ENCODE measurements at regions not wholly inside any gene's neighbourhood (a gene's known extent, or its start where the extent isn't known, plus 50 kb on each side); places are given as distances from the start of the nearest gene placed in this dataset.

DNA sequence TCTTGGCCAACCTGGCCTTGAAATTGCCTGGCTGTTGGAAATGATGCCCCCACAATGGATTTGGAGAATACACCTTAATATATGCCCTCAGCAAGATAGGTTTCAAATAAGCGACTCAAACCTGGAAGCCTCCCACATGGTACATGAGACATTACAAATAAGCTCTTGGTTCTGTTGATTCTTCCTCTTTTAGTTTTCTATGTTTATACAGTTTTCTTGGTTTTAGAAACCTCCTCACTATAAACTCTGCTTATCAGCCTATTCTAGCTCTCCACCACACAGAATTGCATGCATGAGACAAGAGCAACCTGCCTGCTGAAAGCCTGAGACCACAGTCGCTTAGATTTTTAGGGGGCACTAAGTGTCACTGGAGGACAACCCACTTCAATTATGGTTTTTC is 108.8 kb upstream of the PREP start:
- Histone ChIP-seq H3K27ac (ENCODE audit: extremely low read depth, low read depth, low read length) (no peak overlapping the region), H3K36me3 (ENCODE audit: control insufficient read depth in 2 of 2, insufficient read depth in 1 of 2, low read length in 2 of 2) (no peaks in the 10 kb centered on the region), H3K9me3 (ENCODE audit: control insufficient read depth, insufficient read depth, low read depth, low read length) (no peaks in the 10 kb centered on the region), H3K4me1 (ENCODE audit: control insufficient read depth, insufficient read depth, low read length) (no peaks in the 10 kb centered on the region), H3K4me3 (ENCODE audit: low read depth, low read length) (no peak overlapping the region)
- POLR2A ChIA-PET: no interaction called here
- CTCF ChIA-PET: interaction anchor here (1.3 to 1.6 kb wide), 3 partner anchors 14 to 712 kb away, joined by 3 to 5 read pairs (median 3); no protein-coding TSS in a partner anchor
- TF ChIP-seq ZNF19 (tag by site-specific recombination; IDR thresholded peaks at IDR 0.05; ENCODE audit: low read depth) (no peak), ZNF501 (tag by site-specific recombination; IDR thresholded peaks at IDR 0.05) (no peak), ZNF529 (tag by site-specific recombination; IDR thresholded peaks at IDR 0.05; ENCODE audit: insufficient replicate concordance) (no peak), ZNF792 (tag by site-specific recombination; IDR thresholded peaks at IDR 0.05) (no peak), KLF1 (tag by site-specific recombination; IDR thresholded peaks at IDR 0.05) (no peak), ZNF121 (tag by site-specific recombination; IDR thresholded peaks at IDR 0.05) (no peak), ZNF623 (tag by site-specific recombination; IDR thresholded peaks at IDR 0.05) (no peak), ZNF629 (tag by site-specific recombination; IDR thresholded peaks at IDR 0.05) (no peak), ZNF324 (tag by site-specific recombination; IDR thresholded peaks at IDR 0.05) (no peak), ZNF426 (tag by site-specific recombination; IDR thresholded peaks at IDR 0.05) (no peak), ZNF223 (tag by site-specific recombination; IDR thresholded peaks at IDR 0.05) (no peak), ZNF23 (tag by site-specific recombination; IDR thresholded peaks at IDR 0.05; ENCODE audit: borderline replicate concordance) (no peak), SETDB1 (IDR thresholded peaks at IDR 0.05; ENCODE audit: insufficient read length, low read length) (no peak), ZNF548 (tag by site-specific recombination; IDR thresholded peaks at IDR 0.05) (no peak), ZNF791 (tag by site-specific recombination; IDR thresholded peaks at IDR 0.05) (no peak)
- TF ChIP-seq, protein P1, sequence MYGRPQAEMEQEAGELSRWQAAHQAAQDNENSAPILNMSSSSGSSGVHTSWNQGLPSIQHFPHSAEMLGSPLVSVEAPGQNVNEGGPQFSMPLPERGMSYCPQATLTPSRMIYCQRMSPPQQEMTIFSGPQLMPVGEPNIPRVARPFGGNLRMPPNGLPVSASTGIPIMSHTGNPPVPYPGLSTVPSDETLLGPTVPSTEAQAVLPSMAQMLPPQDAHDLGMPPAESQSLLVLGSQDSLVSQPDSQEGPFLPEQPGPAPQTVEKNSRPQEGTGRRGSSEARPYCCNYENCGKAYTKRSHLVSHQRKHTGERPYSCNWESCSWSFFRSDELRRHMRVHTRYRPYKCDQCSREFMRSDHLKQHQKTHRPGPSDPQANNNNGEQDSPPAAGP (tag by site-specific recombination; IDR thresholded peaks at IDR 0.05): no peak
- TF ChIP-seq, protein P2, sequence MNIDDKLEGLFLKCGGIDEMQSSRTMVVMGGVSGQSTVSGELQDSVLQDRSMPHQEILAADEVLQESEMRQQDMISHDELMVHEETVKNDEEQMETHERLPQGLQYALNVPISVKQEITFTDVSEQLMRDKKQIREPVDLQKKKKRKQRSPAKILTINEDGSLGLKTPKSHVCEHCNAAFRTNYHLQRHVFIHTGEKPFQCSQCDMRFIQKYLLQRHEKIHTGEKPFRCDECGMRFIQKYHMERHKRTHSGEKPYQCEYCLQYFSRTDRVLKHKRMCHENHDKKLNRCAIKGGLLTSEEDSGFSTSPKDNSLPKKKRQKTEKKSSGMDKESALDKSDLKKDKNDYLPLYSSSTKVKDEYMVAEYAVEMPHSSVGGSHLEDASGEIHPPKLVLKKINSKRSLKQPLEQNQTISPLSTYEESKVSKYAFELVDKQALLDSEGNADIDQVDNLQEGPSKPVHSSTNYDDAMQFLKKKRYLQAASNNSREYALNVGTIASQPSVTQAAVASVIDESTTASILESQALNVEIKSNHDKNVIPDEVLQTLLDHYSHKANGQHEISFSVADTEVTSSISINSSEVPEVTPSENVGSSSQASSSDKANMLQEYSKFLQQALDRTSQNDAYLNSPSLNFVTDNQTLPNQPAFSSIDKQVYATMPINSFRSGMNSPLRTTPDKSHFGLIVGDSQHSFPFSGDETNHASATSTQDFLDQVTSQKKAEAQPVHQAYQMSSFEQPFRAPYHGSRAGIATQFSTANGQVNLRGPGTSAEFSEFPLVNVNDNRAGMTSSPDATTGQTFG (tag by site-specific recombination; IDR thresholded peaks at IDR 0.05; ENCODE audit: borderline replicate concordance): no peak

DNA sequence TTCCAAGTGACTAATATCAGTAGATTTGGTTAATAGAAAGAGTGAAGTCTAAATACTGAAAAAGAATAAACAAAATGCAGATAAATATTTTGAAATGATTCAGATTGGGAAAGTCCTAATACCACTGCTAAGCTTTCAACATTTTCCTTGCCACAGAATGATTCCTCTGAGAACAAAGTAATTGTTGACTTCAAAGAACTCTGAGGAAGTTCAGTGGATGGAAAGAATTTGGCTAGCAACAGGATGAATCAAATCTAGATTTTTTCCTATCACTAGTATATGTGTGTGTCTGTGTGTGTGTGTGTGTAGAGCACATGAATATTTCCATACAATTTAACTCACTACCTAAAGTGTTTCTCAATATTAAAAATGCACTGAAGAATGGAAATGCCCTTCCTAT is 107.9 kb upstream of the PREP start:
- H3K4me3 ChIP-seq (ENCODE audit: low read depth, low read length): no peak overlapping the region
- ChIA-PET POLR2A (no interaction called here), CTCF (interaction anchor here (0.7 to 1.3 kb wide), 4 partner anchors 13 to 712 kb away, joined by 3 to 5 read pairs (median 4); no protein-coding TSS in a partner anchor)
- no peaks in the 10 kb centered on the region for H3K4me1 ChIP-seq (ENCODE audit: control insufficient read depth, insufficient read depth, low read length)
- no peaks in the 10 kb centered on the region for H3K9me3 ChIP-seq (ENCODE audit: control insufficient read depth, insufficient read depth, low read depth, low read length)
- no peaks in the 10 kb centered on the region for H3K36me3 ChIP-seq (ENCODE audit: control insufficient read depth in 2 of 2, insufficient read depth in 1 of 2, low read length in 2 of 2)
- TF ChIP-seq ZNF510 (tag by site-specific recombination; IDR thresholded peaks at IDR 0.05; ENCODE audit: insufficient replicate concordance) (no peak), ZNF2 (tag by site-specific recombination; IDR thresholded peaks at IDR 0.05) (no peak)
- TF ChIP-seq, protein P3, sequence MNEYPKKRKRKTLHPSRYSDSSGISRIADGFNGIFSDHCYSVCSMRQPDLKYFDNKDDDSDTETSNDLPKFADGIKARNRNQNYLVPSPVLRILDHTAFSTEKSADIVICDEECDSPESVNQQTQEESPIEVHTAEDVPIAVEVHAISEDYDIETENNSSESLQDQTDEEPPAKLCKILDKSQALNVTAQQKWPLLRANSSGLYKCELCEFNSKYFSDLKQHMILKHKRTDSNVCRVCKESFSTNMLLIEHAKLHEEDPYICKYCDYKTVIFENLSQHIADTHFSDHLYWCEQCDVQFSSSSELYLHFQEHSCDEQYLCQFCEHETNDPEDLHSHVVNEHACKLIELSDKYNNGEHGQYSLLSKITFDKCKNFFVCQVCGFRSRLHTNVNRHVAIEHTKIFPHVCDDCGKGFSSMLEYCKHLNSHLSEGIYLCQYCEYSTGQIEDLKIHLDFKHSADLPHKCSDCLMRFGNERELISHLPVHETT (tag by site-specific recombination; IDR thresholded peaks at IDR 0.05): no peak
- TF ChIP-seq, protein P4, sequence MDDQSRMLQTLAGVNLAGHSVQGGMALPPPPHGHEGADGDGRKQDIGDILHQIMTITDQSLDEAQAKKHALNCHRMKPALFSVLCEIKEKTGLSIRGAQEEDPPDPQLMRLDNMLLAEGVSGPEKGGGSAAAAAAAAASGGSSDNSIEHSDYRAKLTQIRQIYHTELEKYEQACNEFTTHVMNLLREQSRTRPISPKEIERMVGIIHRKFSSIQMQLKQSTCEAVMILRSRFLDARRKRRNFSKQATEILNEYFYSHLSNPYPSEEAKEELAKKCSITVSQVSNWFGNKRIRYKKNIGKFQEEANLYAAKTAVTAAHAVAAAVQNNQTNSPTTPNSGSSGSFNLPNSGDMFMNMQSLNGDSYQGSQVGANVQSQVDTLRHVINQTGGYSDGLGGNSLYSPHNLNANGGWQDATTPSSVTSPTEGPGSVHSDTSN (CRISPR knock-in tag; IDR thresholded peaks at IDR 0.05): no peak
- H3K27ac ChIP-seq (ENCODE audit: extremely low read depth, low read depth, low read length): no peak overlapping the region
